NCI-H146 treated with DMSO at 0.1 percent for 48 hours (cell line): ENCODE measurements at regions not wholly inside any gene's neighbourhood (a gene's known extent, or its start where the extent isn't known, plus 50 kb on each side); places are given as distances from the start of the nearest gene placed in this dataset.

Experiments used
- DNase-seq: peaks from one replicate; lab custom pipeline; 2025; ENCODE audit not compliant: unreplicated experiment; lab: John Stamatoyannopoulos, UW

GRCh38 chr1:191641420-191642260 lies 516.6 kb upstream of the RGS18 start:
- DNase-seq = no peak

GRCh38 chr1:191643060-191643459 lies 515.2 kb upstream of the RGS18 start:
- no peak for DNase-seq

GRCh38 chr1:191648939-191649338 lies 509.3 kb upstream of the RGS18 start:
- DNase-seq = no peak

- DNase-seq = no peak
Observed at GRCh38 chr1:191662051-191662450, 496.2 kb upstream of the RGS18 start.

- no peak for DNase-seq
Observed at GRCh38 chr1:191662746-191663145, 495.5 kb upstream of the RGS18 start.

- DNase-seq = no peak
Observed at GRCh38 chr1:191668525-191668924, 489.7 kb upstream of the RGS18 start.

- no peak for DNase-seq
Observed at GRCh38 chr1:191669629-191670028, 488.6 kb upstream of the RGS18 start.

GRCh38 chr1:191671236-191671635 lies 487.0 kb upstream of the RGS18 start:
- no peak for DNase-seq

GRCh38 chr1:191674626-191675179 lies 483.6 kb upstream of the RGS18 start:
- no peak for DNase-seq

- no peak for DNase-seq
Observed at GRCh38 chr1:191675856-191676783, 482.1 kb upstream of the RGS18 start.

GRCh38 chr1:191685669-191686068 lies 472.6 kb upstream of the RGS18 start:
- no peak for DNase-seq

GRCh38 chr1:191687721-191688120 lies 470.5 kb upstream of the RGS18 start:
- no peak for DNase-seq

- no peak for DNase-seq
Observed at GRCh38 chr1:191690931-191691330, 467.3 kb upstream of the RGS18 start.

GRCh38 chr1:191693797-191694196 lies 464.5 kb upstream of the RGS18 start:
- DNase-seq = no peak

GRCh38 chr1:191695865-191696264 lies 462.4 kb upstream of the RGS18 start:
- no peak for DNase-seq

GRCh38 chr1:191696354-191696753 lies 461.9 kb upstream of the RGS18 start:
- no peak for DNase-seq

- DNase-seq = no peak
Observed at GRCh38 chr1:191697556-191697955, 460.7 kb upstream of the RGS18 start.

GRCh38 chr1:191698246-191698645 lies 460.0 kb upstream of the RGS18 start:
- no peak for DNase-seq

GRCh38 chr1:191699343-191699742 lies 458.9 kb upstream of the RGS18 start:
- DNase-seq = no peak

GRCh38 chr1:191700922-191701321 lies 457.3 kb upstream of the RGS18 start:
- no peak for DNase-seq

- no peak for DNase-seq
Observed at GRCh38 chr1:191702124-191702523, 456.1 kb upstream of the RGS18 start.

GRCh38 chr1:191707288-191707687 lies 451.0 kb upstream of the RGS18 start:
- no peak for DNase-seq
